GM18873 (cell line): ENCODE measurements at regions not wholly inside any gene's neighbourhood (a gene's known extent, or its start where the extent isn't known, plus 50 kb on each side); places are given as distances from the start of the nearest gene placed in this dataset.

Source experiments
- ATAC-seq: cut with Tn5 transposase; IDR thresholded peaks from one replicate; pipeline ENCODE4 v1.9.1; 2021; ENCODE audit warnings: mild to moderate bottlenecking, moderate library complexity, moderate number of reproducible peaks; ENCODE audit not compliant: unreplicated experiment, low FRiP score

DNA sequence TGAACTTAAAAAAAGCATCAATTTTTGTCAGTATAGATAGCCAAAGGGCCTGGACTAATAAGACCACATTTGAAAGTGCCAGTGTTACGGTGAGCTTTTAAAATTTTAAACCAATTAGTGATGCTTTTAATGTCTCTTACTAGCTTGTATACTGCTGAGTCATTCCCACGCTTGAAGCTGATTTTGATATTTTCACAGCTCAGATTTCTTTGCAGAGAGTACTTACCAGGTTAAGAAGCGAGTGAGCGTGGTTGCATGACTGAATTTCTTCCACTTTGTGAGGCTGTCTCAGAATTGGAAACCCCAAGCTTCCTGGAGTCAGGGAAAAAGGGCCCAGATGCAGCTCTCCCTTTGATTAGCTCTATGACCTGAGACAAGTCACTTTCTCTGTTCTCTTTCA, 74.5 kb upstream of the NBEA start:
- no peak for ATAC-seq

DNA sequence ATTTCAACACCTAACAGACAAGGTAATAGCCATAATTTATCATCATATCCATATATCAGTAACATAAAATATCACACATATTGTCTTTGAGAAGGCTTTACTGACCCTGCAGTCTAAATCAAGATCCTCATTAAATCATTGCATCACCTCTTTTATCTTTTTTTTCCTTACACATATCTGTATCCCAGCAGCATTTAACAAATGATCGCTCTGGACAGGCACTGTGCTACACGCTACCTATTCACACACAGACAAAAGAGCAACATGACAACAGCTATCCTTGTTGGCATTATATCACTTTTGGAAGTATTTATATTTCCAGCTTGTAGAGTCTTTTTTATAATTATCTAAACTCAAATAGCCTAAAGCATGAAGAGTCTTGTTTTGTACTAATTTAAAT, 73.3 kb upstream of the NBEA start:
- ATAC-seq = no peak

DNA sequence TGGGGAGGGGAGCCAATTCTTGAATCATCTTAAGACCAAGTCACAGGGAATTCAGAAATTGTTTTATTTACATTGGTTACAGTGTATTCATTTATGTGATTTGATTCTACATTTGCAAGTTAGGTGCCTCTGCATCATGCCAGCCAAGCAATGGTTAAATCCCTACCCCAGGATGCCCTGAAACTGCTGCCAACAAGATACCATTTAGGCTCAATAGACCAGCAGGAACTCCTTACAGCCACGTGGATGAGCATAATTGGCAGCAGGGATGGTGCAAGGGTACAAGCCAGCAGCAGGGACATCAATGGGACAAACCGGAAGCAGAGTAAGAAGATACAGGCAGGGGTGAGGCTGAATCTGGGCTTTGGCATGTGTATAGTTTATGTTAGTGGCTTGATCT, 72.4 kb upstream of the NBEA start:
- no peak for ATAC-seq

DNA sequence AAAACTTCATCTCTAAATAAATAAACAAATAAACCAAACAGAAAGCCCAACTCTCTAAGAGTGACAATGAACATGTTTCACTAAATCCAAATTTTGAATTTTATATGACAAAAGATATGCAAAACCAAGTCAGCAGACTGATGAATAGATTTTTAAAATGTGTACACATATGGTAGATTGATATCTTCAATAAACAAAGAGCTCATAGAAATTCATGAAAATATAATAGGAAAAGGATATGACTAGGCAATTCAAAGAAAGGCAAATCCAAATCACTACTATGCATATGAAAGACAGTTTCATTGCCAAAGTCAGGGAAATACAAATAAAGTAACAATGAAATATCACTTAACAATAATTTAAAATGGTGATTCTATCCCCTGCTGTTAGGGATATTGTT, 63.7 kb upstream of the NBEA start:
- ATAC-seq = no peak

DNA sequence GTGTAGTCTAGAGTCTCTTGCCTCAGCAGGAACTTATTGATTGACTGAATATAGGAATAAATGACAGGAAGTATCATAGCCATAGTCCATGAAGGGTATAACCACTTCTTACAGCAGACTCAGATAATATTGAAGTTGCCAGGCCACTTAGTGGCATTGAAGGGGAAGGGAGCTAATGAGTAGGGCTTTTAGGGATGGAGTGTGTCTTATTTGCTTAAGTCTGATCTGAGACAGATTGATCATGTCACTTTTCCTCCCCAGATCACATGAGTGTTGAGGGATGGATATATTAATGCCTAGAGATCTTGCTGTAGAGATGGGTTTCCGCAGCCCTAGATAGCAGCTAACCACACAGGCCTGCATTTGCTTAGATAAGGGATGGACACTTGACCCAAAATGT, 62.2 kb upstream of the NBEA start:
- ATAC-seq = no peak

DNA sequence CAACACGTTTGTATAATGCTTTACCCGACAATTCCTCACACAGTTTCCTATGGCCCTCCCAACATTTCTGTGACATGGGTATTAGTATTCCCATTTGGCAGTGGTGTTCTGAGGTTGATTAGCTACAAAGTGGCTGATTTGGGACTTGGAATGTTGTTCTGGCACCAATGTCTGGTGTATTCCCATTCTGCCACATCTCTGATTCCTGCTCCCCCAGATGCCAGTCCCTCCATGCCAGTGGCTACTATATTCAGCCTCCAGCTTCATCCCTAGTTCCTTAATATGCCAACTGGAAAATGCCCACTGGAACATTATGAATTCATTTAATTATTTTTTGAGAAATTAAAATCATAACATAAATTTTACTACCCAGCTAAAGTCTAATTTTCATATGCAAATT, 60.6 kb upstream of the NBEA start:
- ATAC-seq = no peak

DNA sequence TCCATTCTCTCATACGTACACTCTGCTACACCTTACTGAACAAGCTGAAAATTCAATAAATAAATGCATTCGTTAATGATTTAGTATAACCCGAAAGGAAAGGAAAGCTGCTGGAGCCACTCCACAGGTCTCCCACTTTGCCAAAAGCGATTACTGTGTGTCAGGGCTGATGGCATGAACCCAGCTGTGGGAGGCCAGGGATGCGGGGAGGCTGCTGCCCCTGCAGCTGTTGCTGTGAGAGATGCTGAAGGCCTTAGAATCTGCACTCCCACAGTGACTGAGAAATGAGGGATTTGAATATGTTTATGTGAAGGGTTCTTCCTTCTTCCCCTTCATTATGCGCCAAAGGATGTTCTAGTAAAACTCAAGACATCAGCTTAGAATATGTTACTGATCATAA, 58.7 kb upstream of the NBEA start:
- ATAC-seq = no peak

DNA sequence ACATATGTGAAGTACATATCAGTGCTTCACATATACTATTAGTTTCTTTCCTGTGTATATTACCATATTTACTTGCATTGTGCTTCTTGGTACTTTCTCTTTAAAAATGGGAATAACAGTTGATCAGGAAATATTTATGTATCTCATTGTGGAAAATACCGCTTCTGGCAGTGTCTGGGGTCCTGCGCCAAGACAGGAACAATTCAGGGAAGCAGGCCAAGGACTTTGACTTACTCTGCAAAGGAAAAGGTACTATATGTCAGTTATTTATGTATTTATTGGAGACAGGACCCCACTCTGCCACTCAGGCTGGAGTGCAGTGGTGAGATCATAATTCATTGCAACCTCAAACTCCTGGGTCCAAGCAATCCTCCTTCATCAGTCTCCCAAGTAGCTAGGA, 57.7 kb upstream of the NBEA start:
- ATAC-seq = no peak

DNA sequence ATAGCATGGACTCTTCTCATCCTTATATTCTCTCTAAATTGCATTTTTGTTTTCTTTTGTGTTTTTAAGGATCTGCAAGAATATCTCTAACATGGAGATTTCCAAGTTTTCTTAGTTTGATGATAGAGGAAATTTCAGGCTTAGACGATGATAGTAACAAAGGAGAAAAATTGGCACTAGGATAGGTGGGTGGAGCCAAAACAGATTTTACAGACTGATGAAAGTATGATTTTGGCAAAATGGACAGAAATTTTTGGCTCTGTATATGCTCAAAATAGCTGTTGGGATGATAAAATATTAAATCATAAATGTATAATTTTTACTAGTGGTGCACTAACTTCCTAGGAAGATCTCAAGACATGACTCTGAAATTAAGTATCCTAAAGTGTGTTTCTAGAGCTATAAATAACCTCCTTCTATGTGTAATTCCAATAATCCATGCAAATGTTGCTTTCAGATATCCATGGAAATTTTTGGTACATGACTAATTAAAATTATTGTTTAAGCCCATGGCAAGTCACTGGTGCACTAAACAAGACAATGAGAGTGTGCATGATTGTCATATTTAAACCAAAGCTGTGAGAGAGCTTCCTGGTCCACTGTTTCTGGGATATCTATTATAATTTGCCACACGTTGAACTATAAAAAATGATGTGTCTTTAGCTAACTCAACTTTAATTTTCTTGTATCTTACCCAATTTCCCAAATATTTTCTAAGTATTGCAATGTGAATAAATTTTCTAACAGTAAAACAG, 55.8 kb upstream of the NBEA start:
- no peak for ATAC-seq

DNA sequence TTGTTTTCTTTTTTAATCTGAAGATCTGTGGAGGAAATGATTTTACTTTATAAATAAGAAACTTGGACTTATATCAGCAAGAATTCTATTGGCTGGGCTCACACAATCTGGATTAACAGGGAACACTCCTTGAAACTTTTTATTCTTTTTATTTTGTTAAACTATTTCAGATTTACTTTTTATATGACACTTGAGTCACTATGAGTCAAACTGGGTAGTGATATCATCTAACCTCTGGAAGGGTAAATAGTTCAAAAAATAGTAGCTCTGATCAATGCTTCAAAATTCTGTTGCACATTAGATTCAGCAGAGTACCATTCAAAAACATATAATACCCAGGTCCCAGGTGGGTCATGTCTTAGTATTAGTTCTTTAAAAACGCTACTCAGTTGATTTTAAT, 55.1 kb upstream of the NBEA start:
- ATAC-seq = no peak
